ENCODE measurements at regions not wholly inside any gene's neighbourhood (a gene's known extent, or its start where the extent isn't known, plus 50 kb on each side); places are given as distances from the start of the nearest gene placed in this dataset.
"Not testable (repeated sequence)": the region's sequence is repeated elsewhere in the genome, so short reads cannot be mapped to it uniquely, and the experiment has no call there.

- H3K27ac Mint-ChIP-seq: no peak overlapping the region
- H3K4me3 Mint-ChIP-seq: no peak overlapping the region
- no peak for DNase-seq
- intact Hi-C loops (cut with micrococcal nuclease): no loop called here
- H3K36me3 Mint-ChIP-seq (ENCODE audit: low read depth): no peaks in the 10 kb centered on the region
- H3K27me3 Mint-ChIP-seq (ENCODE audit: low read depth): no peaks in the 10 kb centered on the region
- CTCF ChIA-PET: no interaction called here
- H3K4me1 Mint-ChIP-seq (ENCODE audit: low read depth): no peaks in the 10 kb centered on the region
- no peaks in the 10 kb centered on the region for H3K9me3 Mint-ChIP-seq
Measured at GRCh38 chr12:38166225-38166624, 150.3 kb upstream of the ALG10B start.

DNA sequence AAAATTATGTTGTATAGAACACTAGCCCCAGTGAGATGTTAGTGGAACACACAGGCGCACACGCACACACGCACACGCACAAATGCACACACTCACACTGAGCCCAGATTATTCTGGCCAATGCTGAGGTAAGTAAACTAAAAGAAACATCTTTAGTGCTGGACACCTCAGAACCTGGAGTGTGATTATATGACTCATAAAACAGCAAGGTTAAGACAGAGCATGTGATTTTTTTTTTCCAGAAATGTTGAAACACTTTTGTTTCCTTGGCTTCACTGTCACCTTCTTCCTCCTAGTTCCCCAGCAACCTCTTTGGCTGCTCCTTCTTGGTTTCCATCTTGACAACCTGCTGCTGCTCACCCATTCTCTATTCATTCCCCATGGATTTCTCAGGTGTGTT, 141.0 kb upstream of the ALG10B start:
- H3K27me3 Mint-ChIP-seq (ENCODE audit: low read depth): peaks cover 16% of the 10 kb centered on the region
- CTCF ChIA-PET: no interaction called here
- H3K36me3 Mint-ChIP-seq (ENCODE audit: low read depth): no peaks in the 10 kb centered on the region
- H3K4me3 Mint-ChIP-seq: no peak overlapping the region
- H3K9me3 Mint-ChIP-seq: no peaks in the 10 kb centered on the region
- H3K27ac Mint-ChIP-seq: no peak overlapping the region
- no peaks in the 10 kb centered on the region for H3K4me1 Mint-ChIP-seq (ENCODE audit: low read depth)
- intact Hi-C loops (cut with micrococcal nuclease): no loop called here
- DNase-seq: no peak

DNA sequence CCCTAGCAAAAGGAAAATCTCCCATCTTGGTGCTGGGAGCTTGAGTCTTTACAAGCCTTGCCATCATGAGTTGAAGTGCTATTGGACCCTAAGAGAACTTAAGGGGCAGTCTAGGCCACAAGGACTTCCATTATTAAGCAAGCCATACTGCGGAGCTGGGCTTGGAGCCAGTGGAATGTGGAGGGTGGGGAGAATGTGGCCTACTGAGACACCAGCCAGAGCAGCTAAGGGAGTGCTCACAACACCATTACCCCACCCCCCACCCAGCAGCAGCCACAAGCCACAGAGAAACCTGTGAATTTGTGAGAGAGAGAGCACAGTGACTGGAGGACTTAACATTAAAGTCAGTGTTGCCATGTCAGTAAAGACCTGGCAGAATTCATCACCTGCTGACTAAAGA, 133.0 kb upstream of the ALG10B start:
- H3K4me3 Mint-ChIP-seq; H3K4me1 Mint-ChIP-seq (ENCODE audit: low read depth); H3K9me3 Mint-ChIP-seq; H3K27me3 Mint-ChIP-seq (ENCODE audit: low read depth); H3K36me3 Mint-ChIP-seq (ENCODE audit: low read depth); intact Hi-C loops (cut with micrococcal nuclease); CTCF ChIA-PET; DNase-seq; H3K27ac Mint-ChIP-seq: not testable (repeated sequence)

DNA sequence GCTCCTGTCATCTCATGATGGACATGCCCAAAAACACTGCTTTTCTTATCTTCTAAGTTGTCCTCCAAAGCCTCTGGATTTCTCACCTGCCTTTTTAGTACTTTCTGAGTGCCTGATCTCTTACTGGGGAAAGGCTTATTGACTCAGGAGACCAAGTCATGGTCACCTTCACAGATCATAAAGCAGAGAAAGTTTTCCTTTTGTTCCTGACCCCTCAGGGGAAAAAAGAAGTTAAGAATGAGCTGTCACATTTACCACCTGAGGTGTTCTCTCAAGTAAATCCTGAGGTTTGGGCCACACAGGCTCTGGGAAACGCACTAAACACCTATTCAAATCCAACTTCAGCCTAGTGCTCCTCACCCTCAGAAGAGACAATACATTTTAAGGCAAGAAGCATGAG, 119.3 kb upstream of the ALG10B start:
- H3K4me1 Mint-ChIP-seq (ENCODE audit: low read depth); H3K36me3 Mint-ChIP-seq (ENCODE audit: low read depth); H3K27me3 Mint-ChIP-seq (ENCODE audit: low read depth); intact Hi-C loops (cut with micrococcal nuclease); CTCF ChIA-PET; H3K9me3 Mint-ChIP-seq; H3K27ac Mint-ChIP-seq; DNase-seq; H3K4me3 Mint-ChIP-seq: not testable (repeated sequence)

GRCh38 chr12:38201461-38202276, 114.9 kb upstream of the ALG10B start:
- CTCF ChIA-PET: no interaction called here
- Mint-ChIP-seq H3K36me3 (ENCODE audit: low read depth) (no peaks in the 10 kb centered on the region), H3K27me3 (ENCODE audit: low read depth) (no peaks in the 10 kb centered on the region), H3K4me1 (ENCODE audit: low read depth) (no peaks in the 10 kb centered on the region), H3K27ac (no peak overlapping the region), H3K9me3 (no peaks in the 10 kb centered on the region), H3K4me3 (no peak overlapping the region)
- no peak for DNase-seq
- intact Hi-C loops (cut with micrococcal nuclease): no loop called here

GRCh38 chr12:38204831-38205230, 111.7 kb upstream of the ALG10B start:
- H3K27ac Mint-ChIP-seq: no peak overlapping the region
- CTCF ChIA-PET: no interaction called here
- H3K4me3 Mint-ChIP-seq: no peak overlapping the region

GRCh38 chr12:38222011-38222410, 94.6 kb upstream of the ALG10B start:
- Mint-ChIP-seq H3K27me3 (ENCODE audit: low read depth) (peaks cover 3% of the 10 kb centered on the region), H3K4me1 (ENCODE audit: low read depth) (no peaks in the 10 kb centered on the region), H3K4me3 (no peak overlapping the region), H3K36me3 (ENCODE audit: low read depth) (no peaks in the 10 kb centered on the region), H3K9me3 (no peaks in the 10 kb centered on the region), H3K27ac (no peak overlapping the region)
- intact Hi-C loops (cut with micrococcal nuclease): no loop called here
- CTCF ChIA-PET: no interaction called here
- no peak for DNase-seq

More at GRCh38 chr12:38204831-38205230, 111.7 kb upstream of the ALG10B start:
- Mint-ChIP-seq H3K4me1 (ENCODE audit: low read depth) (no peaks in the 10 kb centered on the region), H3K36me3 (ENCODE audit: low read depth) (no peaks in the 10 kb centered on the region), H3K9me3 (peaks cover 3% of the 10 kb centered on the region), H3K27me3 (ENCODE audit: low read depth) (no peaks in the 10 kb centered on the region)
- intact Hi-C loops (cut with micrococcal nuclease): no loop called here
- DNase-seq: no peak

DNA sequence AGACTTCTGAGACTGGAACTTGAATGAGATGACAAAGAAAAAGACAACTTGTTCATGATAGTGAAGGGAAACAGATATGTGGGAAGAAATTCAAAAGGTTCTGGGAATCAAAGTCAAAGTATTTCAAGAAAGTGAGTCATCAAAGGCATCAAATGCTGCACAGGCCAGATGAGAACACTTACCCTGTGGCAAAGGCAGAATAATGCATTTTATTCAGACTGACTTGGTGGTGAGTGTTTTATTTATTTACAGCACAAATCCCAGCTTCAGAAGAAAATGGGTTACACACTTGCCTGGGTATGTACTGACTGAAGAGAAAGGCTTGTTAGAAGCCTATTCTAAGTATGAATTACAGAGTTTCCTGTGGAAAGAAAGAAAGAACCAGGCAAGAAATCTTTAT, 78.2 kb upstream of the ALG10B start:
- intact Hi-C loops (cut with micrococcal nuclease); CTCF ChIA-PET; H3K9me3 Mint-ChIP-seq; H3K27me3 Mint-ChIP-seq (ENCODE audit: low read depth); H3K36me3 Mint-ChIP-seq (ENCODE audit: low read depth); H3K4me3 Mint-ChIP-seq; H3K27ac Mint-ChIP-seq; H3K4me1 Mint-ChIP-seq (ENCODE audit: low read depth); DNase-seq: not testable (repeated sequence)

GRCh38 chr12:38253778-38254177, 62.8 kb upstream of the ALG10B start:
- intact Hi-C loops (cut with micrococcal nuclease): no loop called here
- no peak overlapping the region for H3K27ac Mint-ChIP-seq
- H3K4me3 Mint-ChIP-seq: no peak overlapping the region
- no peak for DNase-seq
- H3K9me3 Mint-ChIP-seq: peaks cover 7% of the 10 kb centered on the region
- no peaks in the 10 kb centered on the region for H3K36me3 Mint-ChIP-seq (ENCODE audit: low read depth)
- CTCF ChIA-PET: no interaction called here
- no peaks in the 10 kb centered on the region for H3K4me1 Mint-ChIP-seq (ENCODE audit: low read depth)
- no peaks in the 10 kb centered on the region for H3K27me3 Mint-ChIP-seq (ENCODE audit: low read depth)

- intact Hi-C loops (cut with micrococcal nuclease): no loop called here
- Mint-ChIP-seq H3K27ac (no peak overlapping the region), H3K27me3 (ENCODE audit: low read depth) (no peaks in the 10 kb centered on the region)
Measured at GRCh38 chr12:38258411-38258810, 58.2 kb upstream of the ALG10B start.

More at GRCh38 chr12:38258411-38258810, 58.2 kb upstream of the ALG10B start:
- Mint-ChIP-seq H3K36me3 (ENCODE audit: low read depth) (no peaks in the 10 kb centered on the region), H3K9me3 (peaks cover 7% of the 10 kb centered on the region), H3K4me3 (no peak overlapping the region), H3K4me1 (ENCODE audit: low read depth) (no peaks in the 10 kb centered on the region)
- DNase-seq: no peak
- CTCF ChIA-PET: interaction anchor here (1.1 kb wide), 1 partner anchor 33 kb away, joined by 3 read pairs; no protein-coding TSS in a partner anchor

Data from activated naive CD4-positive, alpha-beta T cell treated with anti-CD3 and anti-CD28 coated beads for 36 hours (primary cell).